Stimulated activated CD4-positive, alpha-beta T cell treated with anti-CD3 and anti-CD28 coated beads, Interleukin-12 subunit alpha, Interleukin-12 subunit beta, amount 100 ng/mL, for 24 hours (primary cell): ENCODE measurements at regions not wholly inside any gene's neighbourhood (a gene's known extent, or its start where the extent isn't known, plus 50 kb on each side); places are given as distances from the start of the nearest gene placed in this dataset.

Experiments used
- DNase-seq, 2 experiments: peaks; one replicate each; pipeline ENCODE4 v3.0.0-alpha.2; 2020; ENCODE audit warnings: low read depth in 2 of 2

DNA sequence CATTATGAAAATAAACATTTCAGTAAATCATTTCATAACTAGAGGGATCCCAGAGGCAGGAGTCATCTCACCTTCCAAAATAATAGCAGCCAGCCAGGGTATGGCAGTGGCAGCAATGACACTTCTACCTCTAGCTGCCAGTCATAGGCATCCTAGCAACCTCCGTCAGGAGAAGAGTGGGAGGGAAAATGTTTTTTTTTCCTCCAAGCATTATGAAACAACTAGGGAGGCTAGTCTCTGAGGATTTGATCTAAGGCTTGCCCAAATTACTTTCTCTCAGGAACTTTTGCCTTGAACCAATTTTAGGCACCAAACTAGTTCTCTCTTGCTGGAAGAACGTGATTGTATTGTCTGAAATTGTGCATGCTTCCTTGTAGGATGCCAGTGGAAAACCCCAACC, 208.7 kb upstream of the PREP start:
- no peak for DNase-seq

DNA sequence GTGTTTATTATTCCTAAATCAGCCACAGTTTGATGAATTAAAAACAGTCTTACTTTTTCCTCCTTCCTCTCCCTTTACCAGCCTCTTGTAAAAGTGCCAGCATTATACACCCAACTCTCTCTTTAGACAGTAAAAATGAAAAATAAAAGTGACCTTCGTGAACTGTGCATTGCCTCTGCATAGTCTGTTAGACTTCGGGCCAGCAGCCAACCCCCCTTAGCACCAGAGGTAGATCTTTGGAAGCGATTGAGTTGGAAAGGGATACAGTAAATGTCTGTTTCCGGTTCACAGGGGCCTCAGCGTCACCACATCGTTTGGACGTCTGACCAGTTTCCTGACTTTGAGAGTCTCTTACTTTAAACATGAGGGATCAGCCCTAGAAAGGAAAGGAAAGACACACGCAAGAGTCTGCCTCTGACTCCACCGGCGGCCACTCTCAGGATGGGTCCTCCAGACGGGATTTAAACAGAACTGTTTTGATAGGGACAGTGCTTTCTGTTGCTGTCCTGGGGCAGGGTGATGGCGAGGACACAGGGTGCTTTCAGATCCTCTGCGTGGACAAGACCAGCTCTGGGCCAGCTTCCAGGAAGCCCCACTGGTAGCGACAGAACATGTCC, 206.6 kb upstream of the PREP start:
- DNase-seq, result no peak

DNA sequence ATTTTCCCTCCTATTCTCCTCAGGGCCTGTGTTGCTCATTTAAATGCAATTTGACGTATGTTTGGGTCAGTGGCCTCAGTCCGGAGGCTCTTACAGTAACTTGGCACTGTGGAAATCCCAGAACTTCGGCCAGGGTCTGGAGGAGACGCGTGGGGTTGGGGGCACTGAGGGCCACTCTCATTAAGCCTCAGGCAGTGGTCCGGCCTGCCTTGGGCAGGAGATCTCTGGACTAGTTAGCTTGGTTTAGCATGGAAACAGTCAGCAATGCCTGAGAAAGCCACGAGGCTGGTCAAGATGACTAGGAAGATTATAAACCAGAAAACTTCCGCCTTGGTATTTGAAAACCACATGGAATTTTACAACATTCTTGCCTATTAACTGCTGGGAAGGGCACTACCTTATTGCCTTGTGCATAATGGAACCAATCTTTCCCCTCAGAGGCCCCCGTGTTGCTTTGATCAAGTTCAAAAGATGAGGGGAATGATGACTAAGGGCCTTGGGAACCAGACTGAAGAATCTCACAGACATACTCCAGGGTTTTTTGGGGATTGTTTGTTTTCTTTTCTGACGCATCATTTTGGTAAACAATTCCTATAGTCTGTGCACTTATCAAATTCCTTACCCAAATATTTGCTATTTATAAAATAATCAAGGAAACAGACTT, 206.0 kb upstream of the PREP start:
- no peak for DNase-seq

DNA sequence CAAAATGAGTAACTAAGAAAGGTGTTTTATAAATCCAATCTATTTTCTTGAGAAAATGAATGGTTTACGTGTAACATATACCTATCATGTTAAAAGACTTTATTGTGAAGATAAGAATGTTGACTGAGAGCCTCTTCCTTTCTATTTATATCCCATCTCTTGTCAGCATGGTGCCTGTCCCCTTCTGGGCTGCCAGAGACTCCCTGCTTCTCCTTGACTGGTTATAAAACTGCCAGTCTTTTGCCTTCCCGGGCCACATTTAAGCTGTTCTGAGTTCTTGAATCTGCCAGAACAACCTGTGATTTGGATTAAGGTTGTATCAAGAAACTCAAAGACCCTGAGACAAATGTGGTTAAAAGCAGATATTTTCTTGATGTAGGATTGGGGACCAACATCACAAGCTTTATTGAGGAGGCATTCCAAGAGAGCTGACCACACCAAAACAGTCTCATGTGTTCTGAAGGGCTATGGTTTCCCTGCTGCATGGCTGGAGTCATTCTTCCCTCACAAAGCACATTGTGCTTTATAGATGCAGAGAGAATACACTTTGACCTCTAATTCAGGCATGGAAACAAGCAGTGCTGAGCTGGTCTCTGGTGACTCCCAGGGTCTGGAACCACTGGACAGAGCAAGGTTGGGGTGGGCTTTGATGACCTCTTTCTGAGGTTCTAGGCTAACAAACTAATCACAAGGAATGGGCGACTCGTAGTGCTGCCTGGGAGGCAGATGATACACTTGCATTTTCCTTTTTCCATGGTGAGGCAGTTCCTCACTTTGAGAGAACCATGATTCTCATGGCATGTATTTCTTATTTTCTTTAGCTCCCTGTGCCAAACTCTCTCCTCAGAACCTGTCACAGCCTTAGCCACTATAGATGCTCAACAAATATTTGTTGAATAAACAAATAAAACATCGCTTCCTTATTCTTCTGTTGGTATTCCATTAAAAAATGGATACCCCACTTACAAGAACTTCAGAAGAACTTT, 205.0 kb upstream of the PREP start:
- DNase-seq, result no peak

DNA sequence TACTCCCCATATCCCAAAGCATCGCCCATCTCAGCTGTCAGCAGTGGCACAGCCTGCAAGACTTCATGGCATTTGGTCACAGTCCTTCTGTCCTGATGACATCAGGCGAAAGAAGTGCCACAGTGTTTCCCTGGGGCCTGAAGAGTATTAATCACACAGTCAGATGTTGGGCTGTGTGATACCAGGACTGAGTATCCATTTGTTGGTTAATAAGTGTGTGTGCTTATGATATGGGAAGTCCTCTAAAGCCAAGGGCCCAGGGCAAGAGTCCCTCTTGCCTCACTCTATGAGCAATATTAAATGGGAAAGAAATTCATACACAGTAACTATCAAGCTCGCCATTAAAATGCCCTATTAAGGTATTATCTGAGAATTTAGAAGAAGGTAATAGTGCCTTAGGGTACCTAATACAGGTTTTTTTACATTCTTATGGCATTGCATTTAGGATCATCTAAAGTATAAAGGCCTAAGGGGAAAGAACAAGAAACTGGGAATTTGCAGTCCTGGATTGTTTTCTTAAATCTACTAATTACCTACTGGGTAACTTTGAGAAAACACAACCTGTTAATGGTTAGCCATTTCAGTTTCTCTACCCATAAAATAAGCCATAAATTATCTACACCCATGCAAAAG, 204.1 kb upstream of the PREP start:
- no peak for DNase-seq

DNA sequence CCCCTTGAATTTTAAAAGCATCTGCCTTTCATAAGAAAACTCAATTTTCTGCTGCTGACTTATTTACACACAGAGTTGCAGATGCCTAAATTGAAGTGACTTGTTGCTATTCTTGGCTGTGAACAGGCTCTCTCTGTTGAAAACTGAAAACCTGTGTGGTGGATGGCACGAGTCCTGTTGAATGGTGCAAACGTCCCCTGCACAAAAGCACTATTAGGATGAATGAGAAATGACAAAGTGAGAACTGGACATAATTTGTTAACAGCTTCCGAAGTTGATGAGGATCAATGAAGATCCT, 201.7 kb upstream of the PREP start:
- no peak for DNase-seq

DNA sequence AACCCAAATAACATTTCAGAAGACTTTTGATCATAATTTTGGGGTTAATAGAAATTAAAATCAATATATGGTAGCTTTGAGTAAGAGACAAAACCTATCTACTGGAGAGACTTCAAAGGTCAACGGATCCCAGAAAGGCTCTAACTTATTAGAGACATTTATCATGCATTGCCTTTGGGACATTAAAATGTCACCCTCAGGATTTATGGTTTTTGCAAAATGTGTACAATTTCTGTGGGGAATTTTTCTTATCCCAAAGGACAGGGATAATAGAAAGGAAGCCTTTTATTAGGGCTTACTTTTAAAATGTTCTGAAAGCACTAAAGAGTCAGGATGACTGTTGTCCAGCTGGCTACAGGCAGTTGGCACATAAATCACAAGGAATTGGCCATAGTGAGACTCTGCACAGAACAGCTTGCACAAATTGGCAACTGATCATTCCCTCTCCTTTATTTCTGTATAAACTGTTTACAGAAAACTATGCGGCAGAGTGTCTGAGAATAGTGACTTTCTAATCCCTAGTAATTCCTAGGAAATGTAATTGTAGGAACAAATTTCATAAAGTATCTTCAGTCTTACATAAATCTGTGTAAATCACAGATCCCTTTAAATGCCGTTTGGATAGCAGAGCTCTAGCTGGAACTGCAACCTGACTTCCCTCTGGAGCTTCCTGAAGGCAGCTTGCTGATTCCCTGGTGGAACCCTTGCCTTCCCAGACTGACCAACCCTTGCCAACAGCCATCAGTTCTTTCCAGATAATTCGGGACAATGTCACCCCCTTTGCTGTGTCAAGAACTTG, 201.1 kb upstream of the PREP start:
- DNase-seq, result no peak

DNA sequence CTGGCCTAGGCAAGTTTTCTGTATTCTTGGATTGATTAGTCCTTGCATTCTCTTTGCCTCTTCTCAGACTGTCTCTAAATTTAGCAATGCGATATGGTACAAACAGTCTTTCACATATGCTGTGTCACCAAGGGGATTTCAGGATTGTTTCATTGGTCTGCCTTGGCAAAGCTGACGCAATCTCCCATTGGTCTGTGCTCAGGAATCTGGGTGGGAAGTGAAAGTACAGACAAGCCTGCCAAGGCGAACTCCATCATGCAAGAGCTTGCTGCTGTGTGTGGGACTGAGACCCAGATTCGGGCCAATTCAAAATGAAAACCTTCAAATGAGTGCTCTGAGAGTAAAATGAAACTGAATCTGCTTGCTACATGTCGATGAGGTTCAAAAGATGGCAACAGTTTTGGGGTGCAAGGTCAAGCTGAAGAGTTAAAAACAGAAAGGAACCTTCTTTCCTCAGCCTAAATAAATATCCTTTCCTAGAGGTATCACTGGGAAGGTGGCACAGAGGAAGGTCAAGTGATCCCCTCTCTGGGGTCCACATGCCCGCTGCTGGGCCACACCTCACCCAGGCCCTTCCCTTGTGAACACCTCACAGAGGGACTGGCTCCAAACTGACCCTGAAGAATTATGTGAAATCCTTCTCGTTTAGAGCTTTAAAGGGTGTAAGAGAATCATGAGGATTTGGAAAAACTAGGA, 198.8 kb upstream of the PREP start:
- peak; percentile 12 to 32 for DNase-seq

DNA sequence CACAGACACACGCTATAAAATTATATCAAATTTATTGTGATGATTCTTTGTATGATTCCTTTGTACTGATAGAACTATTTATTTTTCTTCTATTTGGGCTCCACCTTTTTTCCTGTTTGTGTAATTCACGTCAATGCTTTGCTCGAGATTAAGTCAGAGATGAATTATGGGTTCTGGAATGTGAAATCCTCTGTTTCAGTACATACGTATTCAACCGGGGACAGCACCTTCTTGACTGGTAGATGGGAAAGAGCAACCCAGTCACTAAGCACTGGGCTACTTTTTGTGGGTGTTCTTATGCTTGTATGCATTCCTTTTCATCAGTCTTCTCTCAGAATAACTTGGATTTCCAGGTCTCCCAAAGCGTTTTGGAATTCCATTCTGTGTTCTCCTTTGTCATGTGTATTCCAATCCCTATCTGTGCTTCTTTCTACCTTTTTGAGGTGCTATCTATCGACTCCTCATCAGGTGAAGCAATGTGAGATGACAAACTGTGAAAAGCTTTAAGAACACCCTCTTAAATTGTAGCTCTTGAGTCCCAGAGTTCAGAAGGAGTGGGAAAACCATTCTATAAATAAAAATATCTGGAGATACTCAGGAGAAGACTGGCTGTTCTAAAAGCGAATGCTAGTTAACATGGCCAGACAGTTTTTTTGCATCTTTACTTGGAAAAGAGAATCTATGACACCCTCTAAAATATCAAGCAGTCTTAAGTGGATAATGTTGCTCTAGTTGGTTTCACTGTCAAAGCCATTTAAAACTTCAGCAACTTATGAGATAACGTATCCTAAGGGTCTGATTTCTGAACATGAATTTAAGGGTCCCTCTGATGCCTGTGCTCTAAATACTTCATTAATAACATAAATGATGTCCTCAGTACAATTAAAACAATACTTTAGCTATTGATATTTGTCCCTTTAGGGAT, 197.7 kb upstream of the PREP start:
- DNase-seq, result no peak

DNA sequence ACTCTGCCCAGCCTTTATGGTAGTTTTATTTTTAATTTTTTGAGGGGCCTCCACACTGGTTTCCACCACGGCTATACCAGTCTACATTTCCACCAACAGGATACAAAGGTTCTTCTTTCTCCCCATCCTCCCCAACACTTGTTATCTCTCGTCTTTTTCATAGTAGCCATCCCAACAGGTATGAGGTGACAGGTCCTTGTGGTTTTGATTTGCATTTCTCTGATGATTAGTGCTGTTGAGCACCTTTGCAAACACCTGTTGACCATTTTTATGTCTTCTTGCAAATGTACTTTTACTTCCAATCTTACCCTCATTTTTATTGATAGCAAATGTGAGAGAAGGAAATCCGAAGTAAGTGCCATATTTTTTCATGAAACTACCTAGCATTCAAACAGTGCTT, 195.4 kb upstream of the PREP start:
- no peak for DNase-seq

DNA sequence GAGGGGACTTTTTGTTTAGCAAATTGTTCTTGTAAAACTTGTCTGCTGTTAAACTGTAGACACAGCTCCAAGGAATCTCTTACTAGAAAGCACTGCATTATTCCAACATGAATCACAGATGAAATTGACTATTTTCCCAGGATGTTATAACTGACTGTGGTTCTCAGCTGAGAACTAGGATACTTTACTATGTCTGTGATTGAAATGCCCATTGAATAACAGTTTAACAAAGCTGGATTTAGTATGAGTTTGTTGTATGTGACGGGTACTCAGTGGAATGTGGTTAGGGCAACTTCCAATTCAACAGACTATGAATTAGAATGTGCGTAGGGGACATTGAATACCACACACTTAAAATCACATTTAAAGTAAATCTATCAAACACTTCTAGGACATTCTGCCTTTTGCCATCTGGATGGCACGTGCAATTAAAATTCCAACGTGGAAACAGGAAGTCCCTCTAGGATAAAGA, 193.4 kb upstream of the PREP start:
- no peak for DNase-seq

DNA sequence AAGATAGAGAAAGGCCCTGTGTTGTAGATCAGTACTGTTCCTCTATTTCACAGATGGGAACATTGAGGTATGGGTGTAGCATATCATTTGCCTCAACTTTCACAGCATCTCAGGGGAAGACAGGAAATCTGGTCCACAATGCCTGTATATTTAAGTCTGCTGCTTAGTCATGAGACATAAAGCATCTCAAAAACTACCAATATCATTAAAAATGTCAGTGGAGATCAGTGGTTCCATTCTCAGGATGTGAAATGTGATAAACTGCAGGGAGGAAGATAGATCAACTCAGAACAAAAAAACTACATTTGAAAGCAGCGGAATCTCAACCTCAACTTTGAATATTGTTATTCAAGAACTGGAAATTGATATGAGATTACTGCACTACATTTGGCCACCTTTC, 192.9 kb upstream of the PREP start:
- no peak for DNase-seq

DNA sequence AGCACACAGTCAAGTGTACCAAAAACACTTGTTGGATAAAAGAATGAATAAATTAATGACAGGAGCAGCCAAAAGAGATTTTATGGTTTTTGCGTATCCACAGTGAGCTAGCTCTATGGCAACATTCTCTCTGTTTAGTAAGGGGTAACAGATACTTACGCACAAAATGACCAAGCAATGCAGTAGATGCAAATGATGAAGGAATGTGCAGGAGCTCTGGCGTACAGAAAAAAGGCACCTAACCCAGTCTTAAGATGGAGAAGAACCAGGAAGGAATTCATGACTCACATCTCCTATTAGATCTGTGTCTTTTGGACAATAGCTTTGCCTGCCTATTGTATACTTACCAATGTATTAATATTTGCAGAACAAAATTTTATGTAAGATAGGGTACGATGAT, 191.9 kb upstream of the PREP start:
- no peak for DNase-seq

DNA sequence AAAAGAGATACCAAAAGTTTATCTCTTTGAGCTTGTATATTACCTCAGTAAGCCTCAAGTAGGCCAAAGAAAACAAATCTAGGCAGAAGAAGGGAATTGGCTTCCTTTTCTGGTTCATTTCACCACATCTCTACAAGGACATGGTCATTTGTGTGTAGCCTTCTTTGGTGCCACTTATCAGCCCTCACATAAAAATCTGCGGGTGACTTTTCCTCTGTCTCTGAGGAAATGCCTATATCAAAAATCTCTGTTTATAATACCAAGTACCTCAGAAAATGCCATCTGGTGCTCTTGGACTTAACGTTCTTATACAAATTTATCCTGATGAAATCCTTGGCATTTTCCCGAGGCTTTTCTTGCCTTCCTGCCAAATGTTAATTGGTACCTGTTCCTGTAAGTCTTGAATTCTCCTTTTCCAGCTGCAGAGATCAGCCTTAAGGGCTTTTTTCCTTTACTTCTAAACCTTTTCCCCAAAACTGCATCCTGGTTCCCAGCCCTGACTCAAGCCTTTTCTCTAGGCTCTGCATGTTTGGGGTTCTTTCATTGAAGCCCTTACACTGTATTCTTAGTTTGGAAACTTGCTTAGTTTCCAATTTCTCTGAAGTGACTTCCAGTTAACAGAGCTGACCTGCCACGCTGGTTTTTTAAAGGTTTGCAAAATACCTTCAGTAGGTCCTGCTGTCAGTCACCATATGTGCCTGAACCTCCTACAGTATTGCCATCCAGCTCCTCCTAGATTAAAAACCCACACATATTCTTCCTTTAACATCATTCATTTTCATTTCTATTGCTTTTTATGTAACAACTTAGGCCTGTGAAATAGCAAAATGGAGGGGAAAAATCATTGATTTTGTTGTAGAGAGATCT, 191.2 kb upstream of the PREP start:
- no peak for DNase-seq

DNA sequence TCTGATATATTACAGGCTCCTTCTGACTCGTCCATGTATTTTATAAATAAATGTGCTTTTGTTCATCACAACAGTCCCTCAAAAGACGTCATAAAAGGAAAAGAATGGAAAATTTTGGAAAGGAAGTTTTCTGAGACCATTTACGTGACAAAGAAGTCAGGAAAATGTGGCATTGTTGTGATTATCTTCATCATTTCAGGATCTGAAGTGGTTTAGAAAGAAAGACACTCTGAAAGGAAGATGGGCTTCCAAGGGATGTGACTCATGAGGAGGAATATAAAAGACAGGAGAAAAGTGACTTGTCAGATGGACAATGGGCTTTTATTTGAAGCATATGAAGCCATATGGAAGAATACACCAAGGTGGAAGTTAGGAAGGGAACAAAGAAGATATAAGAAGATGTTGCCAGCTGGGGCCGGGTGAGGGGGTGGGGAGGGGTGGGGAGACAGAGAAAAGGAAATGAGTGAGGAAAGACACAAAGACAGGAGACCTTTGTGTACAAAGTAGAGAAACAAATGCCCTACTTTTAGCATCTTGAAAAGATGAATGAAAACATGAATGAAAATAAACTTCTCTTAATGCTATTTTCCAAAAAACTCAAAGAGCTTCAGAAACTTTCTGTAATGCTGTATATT, 190.3 kb upstream of the PREP start:
- no peak for DNase-seq

DNA sequence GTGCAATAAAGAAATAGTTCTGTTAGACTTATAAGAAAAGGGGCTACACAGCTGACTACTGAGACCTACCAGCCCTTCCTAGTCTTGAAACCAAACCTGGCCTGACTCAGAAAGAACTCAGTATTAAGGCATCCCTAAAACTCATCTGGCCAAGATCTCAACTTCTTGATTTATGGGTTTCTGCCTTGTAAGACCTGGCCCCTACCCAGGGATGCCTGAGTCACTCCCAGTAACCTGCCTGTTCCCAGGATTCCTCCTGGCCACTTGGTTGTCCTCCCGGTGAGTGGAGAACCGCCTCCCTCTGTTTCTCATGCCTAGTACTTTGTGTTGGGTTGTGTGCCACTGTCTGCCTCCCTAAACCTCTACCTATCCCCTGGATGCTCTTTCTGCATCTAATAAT, 189.4 kb upstream of the PREP start:
- DNase-seq, result no peak

DNA sequence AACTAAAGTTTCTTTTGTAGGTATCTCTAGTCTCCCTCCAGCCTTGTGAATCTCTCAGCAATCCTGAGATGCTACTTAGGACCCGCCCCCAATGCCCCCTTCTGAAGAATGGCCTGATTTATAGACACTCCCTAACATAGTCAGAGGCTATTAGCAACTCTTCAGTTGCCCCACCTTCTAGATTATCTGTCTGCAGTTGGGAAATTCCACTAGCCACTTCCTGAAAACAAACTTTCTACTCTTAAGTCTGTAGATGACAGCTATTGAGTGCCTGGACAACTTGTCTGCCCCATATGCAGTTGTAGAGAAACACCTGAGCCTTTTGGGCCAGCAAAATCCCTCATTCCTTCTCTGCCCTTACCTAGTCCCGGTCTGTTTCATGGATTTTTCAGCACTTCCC, 188.2 kb upstream of the PREP start:
- no peak for DNase-seq

DNA sequence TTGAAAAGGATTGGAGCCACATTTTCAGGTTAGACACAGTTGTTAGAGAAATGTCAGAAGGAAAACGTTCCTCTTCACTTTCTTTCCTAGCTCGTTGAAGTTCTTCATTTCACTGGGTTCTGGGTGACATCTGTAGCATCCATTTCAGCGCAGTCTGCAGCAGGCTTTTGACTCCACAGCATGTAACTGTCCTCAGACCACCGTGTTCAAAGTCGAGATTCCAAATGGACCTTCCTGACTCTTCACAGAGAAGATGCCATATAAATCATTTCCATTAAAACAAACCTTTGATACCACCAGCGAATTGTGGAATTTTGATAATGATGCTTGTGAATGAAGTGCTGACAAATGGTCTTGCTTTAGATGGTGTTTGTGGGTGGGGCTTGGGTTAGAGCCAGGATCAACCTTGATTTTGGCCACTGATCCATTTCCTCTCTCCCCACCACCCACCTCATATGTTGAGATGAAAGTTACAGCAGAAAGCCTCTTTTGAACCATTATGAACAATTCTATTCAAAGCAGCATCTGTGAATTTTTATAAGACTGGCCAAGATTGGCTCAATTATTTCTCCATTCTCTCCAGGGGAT, 185.3 kb upstream of the PREP start:
- no peak for DNase-seq
